HG03095 (cell line): ENCODE measurements at regions not wholly inside any gene's neighbourhood (a gene's known extent, or its start where the extent isn't known, plus 50 kb on each side); places are given as distances from the start of the nearest gene placed in this dataset.
"Not testable (repeated sequence)": the region's sequence is repeated elsewhere in the genome, so short reads cannot be mapped to it uniquely, and the experiment has no call there.

Experiments used
- ATAC-seq: cut with Tn5 transposase; IDR thresholded peaks from one replicate; pipeline ENCODE4 v1.9.1; 2021; ENCODE audit warnings: moderate library complexity; ENCODE audit not compliant: unreplicated experiment

GRCh38 chr2:136332436-136333095 lies 214.6 kb upstream of the CXCR4 start:
- ATAC-seq: no peak

- no peak for ATAC-seq
These were observed 213.3 kb upstream of the CXCR4 start for GRCh38 chr2:136331226-136331625.

- no peak for ATAC-seq
These were observed 210.4 kb upstream of the CXCR4 start for GRCh38 chr2:136328207-136328795.

GRCh38 chr2:136327162-136327852 lies 209.4 kb upstream of the CXCR4 start:
- ATAC-seq: peak; percentile 85

GRCh38 chr2:136325844-136326331 lies 207.9 kb upstream of the CXCR4 start:
- ATAC-seq: no peak

- no peak for ATAC-seq
These were observed 207.0 kb upstream of the CXCR4 start for GRCh38 chr2:136324966-136325365.

GRCh38 chr2:136323935-136324334 lies 206.0 kb upstream of the CXCR4 start:
- ATAC-seq: no peak

GRCh38 chr2:136323195-136323594 lies 205.2 kb upstream of the CXCR4 start:
- ATAC-seq: no peak

- no peak for ATAC-seq
These were observed 204.5 kb upstream of the CXCR4 start for GRCh38 chr2:136322428-136322827.

- no peak for ATAC-seq
These were observed 201.7 kb upstream of the CXCR4 start for GRCh38 chr2:136319651-136320050.

GRCh38 chr2:136319237-136319636 lies 201.3 kb upstream of the CXCR4 start:
- no peak for ATAC-seq

GRCh38 chr2:136314240-136314639 lies 196.3 kb upstream of the CXCR4 start:
- no peak for ATAC-seq

GRCh38 chr2:136312568-136312967 lies 194.6 kb upstream of the CXCR4 start:
- ATAC-seq: not testable (repeated sequence)

GRCh38 chr2:136310797-136311603 lies 193.1 kb upstream of the CXCR4 start:
- ATAC-seq: no peak

GRCh38 chr2:136310005-136310495 lies 192.1 kb upstream of the CXCR4 start:
- peak; percentile 40 for ATAC-seq

GRCh38 chr2:136308611-136309010 lies 190.7 kb upstream of the CXCR4 start:
- no peak for ATAC-seq

- ATAC-seq: no peak
These were observed 188.9 kb upstream of the CXCR4 start for GRCh38 chr2:136306836-136307235.

GRCh38 chr2:136305517-136306192 lies 187.7 kb upstream of the CXCR4 start:
- peak; percentile 93 for ATAC-seq

- ATAC-seq: no peak
These were observed 183.1 kb upstream of the CXCR4 start for GRCh38 chr2:136301006-136301405.

GRCh38 chr2:136298631-136299030 lies 180.7 kb upstream of the CXCR4 start:
- ATAC-seq: no peak

GRCh38 chr2:136297994-136298393 lies 180.0 kb upstream of the CXCR4 start:
- ATAC-seq: no peak
